ENCODE measurements at regions not wholly inside any gene's neighbourhood (a gene's known extent, or its start where the extent isn't known, plus 50 kb on each side); places are given as distances from the start of the nearest gene placed in this dataset.

DNA sequence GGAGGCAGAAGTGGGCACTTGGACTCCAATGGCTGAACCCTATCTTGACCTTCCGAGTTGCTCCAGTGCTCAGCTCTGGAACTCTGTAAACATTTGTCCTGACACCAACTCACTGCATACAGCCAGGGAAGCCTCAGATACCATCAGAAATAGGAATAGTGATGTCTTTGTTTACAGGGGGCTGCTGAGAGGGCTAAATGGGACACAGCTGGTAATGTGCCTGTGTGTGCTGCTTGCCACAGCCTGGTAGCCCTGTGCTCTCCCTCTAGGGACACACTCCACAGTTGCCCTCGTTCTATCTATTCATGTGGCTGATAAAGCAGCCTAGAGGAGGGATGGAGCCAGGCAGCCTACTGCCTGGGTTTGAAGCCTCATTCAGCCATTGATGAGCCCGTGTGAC, 559.8 kb downstream of the MIAT start:
- TF ChIP-seq, protein P1, sequence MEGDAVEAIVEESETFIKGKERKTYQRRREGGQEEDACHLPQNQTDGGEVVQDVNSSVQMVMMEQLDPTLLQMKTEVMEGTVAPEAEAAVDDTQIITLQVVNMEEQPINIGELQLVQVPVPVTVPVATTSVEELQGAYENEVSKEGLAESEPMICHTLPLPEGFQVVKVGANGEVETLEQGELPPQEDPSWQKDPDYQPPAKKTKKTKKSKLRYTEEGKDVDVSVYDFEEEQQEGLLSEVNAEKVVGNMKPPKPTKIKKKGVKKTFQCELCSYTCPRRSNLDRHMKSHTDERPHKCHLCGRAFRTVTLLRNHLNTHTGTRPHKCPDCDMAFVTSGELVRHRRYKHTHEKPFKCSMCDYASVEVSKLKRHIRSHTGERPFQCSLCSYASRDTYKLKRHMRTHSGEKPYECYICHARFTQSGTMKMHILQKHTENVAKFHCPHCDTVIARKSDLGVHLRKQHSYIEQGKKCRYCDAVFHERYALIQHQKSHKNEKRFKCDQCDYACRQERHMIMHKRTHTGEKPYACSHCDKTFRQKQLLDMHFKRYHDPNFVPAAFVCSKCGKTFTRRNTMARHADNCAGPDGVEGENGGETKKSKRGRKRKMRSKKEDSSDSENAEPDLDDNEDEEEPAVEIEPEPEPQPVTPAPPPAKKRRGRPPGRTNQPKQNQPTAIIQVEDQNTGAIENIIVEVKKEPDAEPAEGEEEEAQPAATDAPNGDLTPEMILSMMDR (IDR thresholded peaks at IDR 0.05; ENCODE audit: low read depth, low read length) = no peak
- no peak for TF ChIP-seq EZH2phosphoT487 (IDR thresholded peaks at IDR 0.05; ENCODE audit: low read depth)
